Stomach (tissue), 4 donors: ENCODE measurements at regions not wholly inside any gene's neighbourhood (a gene's known extent, or its start where the extent isn't known, plus 50 kb on each side); places are given as distances from the start of the nearest gene placed in this dataset.
"Not testable (repeated sequence)": the region's sequence is repeated elsewhere in the genome, so short reads cannot be mapped to it uniquely, and the experiment has no call there.

Experiments
- EP300 ChIP-seq: sonication (generic); formaldehyde crosslinking; IDR thresholded peaks from one replicate; pipeline ENCODE4 v1.6.1; 2017; ENCODE audit warnings: antibody characterized with exemption
- POLR2A ChIP-seq, 4 donors: fragments of 450-650 bp; IDR thresholded peaks; one replicate each; pipeline ENCODE4 v1.6.1; 2016; ENCODE audit warnings: antibody characterized with exemption in 4 of 4, control low read depth in 2 of 4, mild to moderate bottlenecking in 1 of 4, moderate library complexity in 1 of 4
- POLR2AphosphoS5 ChIP-seq, 3 donors: sonication (generic); formaldehyde crosslinking; IDR thresholded peaks; one replicate each; pipeline ENCODE4 v1.6.1; 2016; ENCODE audit warnings: antibody characterized with exemption in 3 of 3

DNA sequence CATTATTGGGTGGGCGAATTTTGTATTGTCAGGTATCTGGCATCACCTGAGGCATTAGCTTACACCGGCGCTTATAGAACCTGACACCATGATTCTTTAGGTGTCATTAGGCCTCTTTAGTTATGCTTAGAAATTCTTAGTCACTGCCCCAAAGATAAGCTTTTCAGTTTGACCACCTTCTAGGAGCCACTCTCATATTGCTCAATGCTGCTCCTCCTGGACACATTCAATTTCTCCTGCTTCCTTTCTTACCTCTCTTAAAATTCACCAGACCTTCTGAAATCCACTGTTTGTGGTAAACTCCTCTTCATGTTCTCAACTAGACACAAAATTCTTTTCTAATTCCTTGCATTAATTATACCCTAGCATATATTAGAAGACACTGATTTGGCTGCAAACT lies 93.9 kb upstream of the NOX4 start:
- not testable (repeated sequence) for TF ChIP-seq POLR2A (IDR thresholded peaks at IDR 0.05); EP300; POLR2AphosphoS5 (IDR thresholded peaks at IDR 0.05)
